ENCODE measurements at regions not wholly inside any gene's neighbourhood (a gene's known extent, or its start where the extent isn't known, plus 50 kb on each side); places are given as distances from the start of the nearest gene placed in this dataset.
"Not testable (repeated sequence)": the region's sequence is repeated elsewhere in the genome, so short reads cannot be mapped to it uniquely, and the experiment has no call there.

DNA sequence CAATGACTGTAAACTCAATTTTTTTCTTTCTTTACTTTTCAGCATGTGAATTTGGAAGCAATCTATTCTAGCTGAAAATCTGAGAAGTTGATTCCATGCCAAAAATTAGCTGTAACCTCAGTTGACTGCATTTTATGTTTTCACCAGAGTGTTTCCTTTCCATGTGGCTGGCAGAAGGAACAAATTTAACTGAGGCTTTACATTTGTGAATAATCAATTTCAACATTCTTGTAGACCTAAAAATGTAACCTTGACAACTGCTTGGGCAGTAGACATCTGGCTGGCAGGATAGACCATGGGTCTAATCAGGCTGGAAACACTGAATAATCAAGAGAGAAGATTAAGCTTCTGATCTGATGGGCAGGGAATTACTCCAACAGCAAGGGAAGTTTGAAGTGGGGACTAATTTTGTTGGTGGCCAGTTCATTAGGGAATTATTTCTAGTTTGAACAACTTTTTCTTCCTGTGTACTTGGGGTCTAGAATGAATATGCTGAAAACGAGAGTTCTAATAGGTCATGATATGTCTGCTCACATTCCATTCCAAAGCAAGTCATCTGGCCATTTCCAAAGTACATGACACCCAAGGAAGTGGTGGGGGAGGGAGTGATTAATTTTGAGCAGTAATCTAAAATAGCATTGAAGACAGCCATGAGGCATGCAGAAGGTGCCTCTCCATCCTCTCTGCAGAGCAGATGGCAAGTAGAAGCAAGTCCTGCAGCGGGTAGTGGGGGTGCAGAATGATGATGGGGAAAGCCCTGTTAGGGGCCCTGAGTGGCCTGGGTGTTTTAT, 68.2 kb downstream of the ATP23 start:
- no peak for DNase-seq (ENCODE audit: low spot score)

DNA sequence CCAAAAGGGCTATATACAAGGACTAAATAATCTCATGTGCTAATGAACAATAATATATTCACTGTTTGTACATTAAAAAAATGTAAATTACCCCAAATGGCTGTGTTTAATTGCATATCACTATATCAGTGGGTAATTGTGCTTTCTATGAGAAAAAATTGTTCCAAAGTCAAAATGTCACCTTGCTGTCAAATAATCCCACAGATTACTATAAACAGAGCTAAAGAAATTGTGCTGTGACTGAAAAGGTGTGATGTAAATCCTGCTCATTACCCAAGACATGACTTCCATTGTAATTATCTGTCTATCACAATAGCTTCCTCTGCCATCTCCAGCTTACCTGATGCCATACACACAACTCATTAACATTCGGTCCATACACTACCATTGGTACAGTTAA, 70.3 kb downstream of the ATP23 start:
- no peak for DNase-seq (ENCODE audit: low spot score)

DNA sequence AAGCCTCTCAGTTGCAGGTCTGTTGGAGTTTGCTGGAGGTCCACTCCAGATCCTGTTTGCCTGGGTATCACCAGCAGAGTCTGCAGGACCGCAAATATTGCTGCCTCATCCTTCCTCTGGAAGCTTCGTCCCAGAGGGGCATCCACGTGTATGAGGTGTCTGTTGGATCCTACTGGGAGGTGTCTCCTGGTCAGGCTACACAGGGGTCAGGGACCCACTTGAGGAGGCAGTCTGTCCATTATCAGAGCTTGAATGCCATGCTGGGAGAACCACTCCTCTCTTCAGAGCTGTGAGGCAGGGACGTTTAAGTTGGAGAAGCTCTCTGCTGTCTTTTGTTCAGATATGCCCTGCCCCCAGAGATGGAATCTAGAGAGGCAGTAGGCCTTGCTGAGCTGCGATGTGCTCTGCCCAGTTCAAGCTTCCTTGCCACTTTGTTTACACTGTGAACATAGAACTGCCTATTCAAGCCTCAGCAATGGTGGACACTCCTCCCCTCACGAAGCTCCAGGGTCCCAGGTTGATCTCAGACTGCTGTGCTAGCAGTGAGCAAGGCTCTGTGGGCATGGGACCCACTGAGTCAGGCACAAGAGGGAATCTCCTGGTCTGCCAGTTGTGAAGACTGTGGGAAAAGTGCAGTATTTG, 81.1 kb downstream of the ATP23 start:
- not testable (repeated sequence) for DNase-seq (ENCODE audit: low spot score)

DNA sequence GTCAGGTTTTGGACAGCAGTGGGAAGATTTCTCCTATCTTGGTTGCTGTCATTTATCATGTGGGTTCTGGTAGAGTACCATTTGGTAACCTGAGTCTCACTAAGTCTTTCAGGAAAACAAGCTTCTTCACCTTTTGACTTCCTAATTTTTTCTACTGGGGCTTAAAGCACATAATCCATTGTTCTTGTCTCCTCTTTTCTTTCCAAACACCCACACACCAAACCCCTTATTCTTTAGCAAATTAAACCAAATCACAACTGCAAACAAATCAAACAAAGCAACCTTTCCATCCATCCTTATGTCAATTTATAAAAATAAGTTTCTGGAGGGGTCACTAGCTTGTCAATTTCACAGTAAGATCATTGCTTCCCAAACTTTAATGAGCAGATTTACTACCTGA, 84.1 kb downstream of the ATP23 start:
- no peak for DNase-seq (ENCODE audit: low spot score)

DNA sequence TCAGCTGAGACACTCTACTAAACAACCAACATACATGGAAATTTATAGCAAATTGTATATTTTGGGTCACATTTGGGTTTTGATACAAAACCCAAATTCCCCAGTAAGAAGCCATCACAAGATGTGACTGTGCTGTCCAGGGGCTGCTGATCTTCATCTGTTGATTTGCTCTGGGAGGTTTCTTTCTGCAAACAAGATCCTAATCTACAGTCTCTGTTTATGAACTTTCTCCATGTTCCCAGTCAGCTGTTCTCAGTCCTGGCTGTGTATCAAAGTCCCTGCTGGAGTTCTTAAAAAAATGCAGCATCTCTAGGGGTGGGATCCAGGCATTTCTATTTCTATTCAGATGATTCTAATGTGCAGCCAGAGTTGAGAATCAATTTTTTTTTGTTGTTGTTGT, 85.1 kb downstream of the ATP23 start:
- DNase-seq (ENCODE audit: low spot score): no peak

DNA sequence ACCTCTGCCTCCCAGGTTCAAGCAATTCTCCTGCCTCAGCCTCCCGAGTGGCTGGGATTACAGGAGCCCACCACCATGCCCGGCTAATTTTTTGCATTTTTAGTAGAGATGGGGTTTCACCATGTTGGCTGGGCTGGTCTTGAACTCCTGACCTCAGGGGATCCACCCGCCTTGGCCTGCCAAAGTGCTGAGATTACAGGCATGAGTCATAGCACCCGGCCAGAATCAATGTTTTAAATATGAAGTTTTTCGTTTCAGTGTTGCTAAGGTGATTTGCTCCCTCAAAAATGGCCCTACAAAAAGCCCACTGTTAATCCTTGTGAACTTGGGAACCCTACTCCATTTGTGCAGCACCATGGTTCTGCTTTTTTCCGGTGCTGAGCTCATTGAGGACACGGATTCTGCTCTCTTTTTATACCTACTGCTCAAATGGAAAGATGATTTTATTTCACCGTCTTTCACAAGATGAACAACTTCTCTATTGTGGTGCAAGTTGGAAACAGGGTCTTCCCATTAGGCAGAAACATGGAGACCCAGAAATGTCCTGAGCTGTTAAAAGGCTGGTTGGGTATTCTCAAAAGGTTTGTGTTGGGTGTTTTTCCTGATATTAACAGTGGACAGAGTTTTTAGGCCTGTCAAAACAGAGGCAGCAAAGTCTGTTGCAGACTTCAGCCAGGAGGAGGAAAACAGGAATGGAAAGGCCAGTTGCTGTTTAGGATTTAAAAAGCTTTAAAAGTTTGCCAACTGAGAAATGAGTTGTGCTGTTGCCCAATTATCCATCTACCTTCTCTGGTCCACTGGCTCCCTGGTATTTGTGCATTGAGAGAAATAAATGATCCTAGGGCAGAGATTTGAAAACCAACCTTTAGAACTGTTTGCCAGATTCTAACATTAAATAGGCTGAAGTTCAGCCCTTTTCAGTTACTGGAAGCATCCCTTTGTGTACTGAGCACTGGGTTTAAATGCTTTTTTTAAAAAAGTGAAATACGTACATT, 85.8 kb downstream of the ATP23 start:
- no peak for DNase-seq (ENCODE audit: low spot score)

DNA sequence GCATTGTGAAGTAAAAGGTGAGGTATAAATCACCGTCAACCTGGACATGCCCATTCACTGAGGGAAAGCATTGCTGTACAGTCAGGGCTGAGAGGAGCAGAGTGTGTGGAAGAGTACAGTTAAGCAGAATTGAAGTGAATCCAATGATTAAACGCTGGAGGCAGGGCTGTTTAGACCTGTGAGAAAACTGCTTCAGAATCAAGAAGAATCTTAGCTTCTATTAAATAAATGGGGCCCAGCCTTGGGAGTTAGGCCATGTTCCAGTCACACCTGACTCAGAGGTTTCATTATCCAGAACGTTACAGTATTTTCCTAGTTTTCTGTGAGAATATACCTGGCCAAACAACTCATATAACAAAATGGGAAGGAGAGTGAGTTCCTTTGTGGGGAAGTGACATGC, 86.9 kb downstream of the ATP23 start:
- DNase-seq (ENCODE audit: low spot score): no peak

DNA sequence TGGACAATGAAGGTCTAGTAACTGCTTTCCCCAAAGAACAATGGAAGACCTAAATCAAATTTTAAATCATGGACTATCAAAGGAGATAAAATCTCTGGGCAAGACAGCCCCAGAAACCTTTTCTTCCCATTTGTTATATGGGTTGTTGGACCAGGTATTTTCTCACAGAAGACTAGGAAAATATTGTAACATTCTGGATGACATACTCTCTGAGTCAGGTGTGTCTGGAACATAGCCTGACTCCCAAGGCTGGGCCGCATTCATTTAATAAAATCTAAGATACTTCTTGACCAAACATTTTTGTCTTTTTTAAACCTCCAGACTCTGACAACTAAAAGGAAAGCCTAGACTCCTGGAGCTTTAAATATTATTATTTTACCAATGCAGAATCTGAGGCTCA, 87.9 kb downstream of the ATP23 start:
- no peak for DNase-seq (ENCODE audit: low spot score)

DNA sequence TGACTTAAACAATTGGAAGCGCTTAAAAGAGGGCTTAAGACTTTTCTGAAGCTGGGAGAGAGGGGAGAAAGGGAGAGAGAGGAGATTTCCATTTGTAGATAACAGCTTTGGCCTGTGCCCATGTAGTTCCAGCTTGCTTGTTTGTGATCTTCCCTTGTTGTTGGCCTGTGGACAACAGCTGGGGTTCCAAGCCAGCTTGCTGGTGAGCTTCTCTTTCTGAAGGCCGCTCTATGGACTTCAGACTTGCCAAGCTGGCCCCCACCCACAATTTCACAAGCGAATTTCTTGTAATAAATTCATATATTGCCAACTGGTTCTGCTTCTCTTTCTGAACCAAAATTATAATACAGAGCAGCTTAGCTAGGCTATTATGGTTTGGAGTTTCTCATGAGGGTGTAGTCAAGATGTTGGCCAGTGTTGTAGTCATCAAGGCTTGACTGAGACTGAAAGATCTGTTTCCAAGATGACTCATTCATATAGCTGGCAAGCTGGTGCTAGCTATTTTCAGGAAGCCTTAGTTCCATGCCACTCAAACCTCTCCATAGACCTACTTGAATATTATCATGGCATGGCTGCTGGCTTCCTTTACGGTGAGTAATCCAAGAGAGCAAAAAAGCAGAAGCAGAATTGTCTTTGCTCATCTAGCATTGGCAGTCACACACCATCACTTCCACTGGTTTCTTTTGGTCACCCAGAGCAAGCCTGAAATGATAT, 89.4 kb downstream of the ATP23 start:
- DNase-seq (ENCODE audit: low spot score): no peak

DNA sequence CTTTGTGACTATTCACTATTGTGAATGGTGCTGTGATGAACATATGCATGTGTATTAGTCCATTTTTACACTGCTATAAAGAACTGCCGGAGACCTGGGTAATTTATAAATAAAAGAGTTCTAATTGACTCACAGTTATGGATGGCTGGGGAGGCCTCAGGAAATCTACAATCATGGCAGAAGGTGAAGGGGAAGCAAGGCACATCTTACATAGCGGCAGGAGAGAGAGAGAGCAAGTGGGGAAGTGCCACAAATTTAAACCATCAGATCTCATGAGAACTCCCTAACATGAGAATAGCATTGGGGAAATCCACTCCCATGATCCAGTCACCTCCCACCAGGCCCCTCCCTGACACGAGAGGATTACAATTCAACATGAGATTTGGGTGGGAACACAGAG, 90.8 kb downstream of the ATP23 start:
- DNase-seq (ENCODE audit: low spot score): no peak

DNA sequence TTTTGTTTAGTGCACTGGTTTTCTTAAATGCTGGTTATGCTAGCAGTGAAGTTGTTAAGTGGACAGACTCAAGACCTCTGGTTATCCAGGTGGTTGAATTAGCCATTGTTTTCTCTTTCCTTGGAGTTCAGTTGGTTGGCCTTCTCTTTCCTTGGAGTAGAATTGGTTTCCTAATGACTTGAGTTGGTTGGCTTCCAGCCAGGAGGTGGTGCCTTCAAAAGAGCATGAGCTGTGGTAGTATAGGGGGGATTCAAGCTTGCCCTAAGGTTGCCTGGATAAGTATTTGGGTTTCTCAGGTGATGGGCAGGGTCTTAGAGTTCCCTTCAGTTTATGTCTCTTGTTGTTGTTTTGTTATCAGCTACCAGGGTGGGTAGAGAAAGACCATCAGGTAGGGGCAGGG, 92.5 kb downstream of the ATP23 start:
- DNase-seq (ENCODE audit: low spot score): no peak

DNA sequence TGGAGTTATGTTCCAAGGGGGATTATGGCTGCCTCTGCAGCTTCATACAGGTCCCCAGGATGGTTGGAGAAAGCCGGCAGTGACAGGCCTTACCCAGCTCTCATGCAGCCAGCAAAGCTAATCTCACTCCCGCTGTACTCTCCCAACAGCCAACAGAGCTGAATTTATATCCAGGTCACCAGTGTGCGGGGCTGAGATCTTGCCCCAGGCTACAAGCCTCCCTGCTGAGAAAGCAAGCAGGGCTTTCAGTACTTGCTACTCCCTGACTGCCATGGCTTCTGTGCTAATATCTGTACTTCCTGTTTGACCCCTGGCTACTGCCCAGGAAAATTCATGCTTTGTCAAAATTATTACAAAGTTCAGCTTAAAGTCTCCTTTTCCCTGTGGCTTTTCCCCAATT, 92.9 kb downstream of the ATP23 start:
- no peak for DNase-seq (ENCODE audit: low spot score)

DNA sequence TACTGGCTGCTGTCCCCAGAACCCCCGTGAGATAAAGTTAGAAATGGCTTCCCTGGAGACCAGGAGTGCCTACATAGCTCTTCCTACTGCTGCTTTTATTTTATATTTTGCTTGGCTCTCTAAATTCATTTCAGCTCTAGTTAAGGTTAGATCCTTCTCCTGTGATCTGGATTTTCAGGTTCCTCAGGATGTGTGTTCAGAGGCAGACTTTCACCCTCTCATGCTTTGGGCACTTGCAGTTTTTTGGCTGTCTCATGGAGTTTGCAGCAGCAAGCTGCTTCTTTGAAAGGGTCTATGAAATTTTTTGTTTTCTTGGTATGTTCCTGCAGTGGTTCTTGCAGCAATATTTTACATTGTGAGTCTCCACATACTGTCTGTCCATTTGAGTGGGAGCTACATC, 93.3 kb downstream of the ATP23 start:
- no peak for DNase-seq (ENCODE audit: low spot score)

DNA sequence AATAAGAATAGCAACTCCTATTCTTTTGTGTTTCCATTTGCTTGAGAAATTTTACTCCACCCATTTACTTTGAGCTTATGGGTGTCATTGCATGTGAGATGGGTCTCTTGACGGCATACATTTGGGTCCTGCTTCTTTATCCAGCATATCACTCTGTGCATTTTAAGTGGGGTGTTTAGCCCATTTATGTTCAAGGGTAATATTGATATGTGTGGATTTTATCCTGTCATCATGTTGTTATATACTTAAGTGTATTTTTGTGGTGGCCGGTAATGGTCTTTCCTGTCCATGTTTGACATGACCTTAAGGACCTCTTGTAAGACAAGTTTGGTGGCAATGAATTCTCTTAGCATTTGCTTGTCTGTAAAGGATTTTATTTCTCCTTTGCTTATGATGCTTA, 100.1 kb downstream of the ATP23 start:
- DNase-seq (ENCODE audit: low spot score): no peak

DNA sequence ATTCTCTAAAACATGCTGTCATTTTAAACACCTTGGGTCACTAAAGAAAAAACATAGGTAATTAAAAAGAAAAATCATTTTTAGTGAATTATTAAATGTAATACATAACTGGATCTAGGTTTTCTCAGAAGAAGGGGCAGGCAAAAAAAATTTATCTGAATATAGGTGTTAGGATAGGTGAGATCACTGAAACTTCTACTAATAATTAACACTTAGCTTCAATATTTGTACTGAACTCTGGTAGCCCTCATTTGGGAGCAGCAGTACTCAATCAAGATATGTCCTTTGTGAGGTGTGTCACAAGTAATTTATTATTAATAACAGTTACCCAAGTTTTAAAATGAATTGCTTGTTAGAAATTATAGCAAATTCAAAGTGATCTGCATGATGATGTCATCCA, 103.6 kb downstream of the ATP23 start:
- no peak for DNase-seq (ENCODE audit: low spot score)

DNA sequence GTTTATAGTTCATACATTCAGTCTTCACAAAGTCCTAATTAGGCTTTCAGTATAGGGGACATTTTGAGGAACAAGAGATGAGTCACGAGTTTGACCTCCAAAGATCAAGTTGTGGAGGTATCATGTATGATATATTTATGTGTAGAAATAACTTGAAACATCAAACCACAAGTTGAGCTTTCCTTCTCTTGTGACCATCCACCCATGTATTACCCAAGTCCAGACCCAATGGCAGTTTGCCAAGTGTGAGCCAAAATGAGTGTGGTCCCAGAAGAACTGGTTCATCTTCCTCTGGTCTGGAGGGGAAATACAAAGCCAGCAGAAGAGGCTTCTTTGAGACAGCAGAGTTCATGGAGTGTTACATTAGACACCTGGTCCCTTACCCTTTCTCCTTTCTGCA, 104.9 kb downstream of the ATP23 start:
- no peak for DNase-seq (ENCODE audit: low spot score)

DNA sequence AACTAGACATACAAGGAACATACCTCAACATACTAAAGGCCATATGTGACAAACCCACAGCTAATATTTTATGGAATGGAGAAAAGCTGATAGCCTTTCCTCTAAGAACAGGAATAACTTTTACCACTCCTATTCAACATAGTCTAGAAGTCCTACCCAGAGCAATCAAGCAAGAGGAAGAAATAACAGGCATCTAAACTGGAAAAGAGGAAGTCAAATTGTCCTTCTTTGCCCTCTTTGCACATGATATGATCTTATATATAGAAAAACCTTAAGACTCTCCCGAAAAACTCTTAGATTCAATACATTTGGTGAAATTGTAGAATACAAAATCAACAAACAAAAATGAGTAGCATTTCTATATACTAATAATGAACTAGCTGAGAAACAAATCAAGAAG, 110.0 kb downstream of the ATP23 start:
- no peak for DNase-seq (ENCODE audit: low spot score)

DNA sequence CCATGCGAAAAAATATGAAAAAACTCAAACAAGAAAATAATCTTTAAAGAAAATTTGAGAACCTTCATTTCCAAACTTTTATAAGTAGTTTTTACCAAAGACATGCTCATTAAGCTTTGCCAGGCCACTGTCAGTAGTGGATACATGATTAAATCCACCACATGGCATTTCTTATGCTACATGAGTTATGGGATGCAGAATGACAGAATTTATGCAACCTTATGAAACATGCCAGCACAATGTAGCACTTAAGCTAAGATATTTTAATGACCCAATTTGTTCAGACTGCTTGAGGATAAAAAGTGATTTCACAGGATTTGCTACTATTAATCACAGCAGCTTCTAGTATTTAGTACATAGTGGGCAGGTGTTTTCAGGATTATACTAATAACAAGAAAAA, 123.3 kb downstream of the ATP23 start:
- no peak for DNase-seq (ENCODE audit: low spot score)

DNA sequence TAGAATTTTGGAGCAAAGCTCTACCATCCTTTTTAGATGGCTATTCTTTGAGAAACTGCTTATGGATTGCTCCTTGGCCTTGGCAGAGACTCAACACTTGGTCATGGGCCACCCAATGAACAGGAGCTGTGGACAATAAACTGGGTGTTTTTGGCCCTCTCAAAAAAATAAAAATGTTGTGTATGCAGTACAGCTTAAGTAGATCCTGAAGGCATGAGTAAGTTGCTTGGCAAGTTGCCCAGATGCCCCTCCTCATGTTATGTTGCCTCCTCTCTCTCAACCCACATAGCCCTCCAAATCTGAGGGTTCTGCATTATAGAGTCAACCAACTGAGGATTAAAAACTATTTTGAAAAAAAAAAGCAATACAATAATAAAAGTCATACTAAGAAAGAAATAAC, 124.9 kb downstream of the ATP23 start:
- no peak for DNase-seq (ENCODE audit: low spot score)

DNA sequence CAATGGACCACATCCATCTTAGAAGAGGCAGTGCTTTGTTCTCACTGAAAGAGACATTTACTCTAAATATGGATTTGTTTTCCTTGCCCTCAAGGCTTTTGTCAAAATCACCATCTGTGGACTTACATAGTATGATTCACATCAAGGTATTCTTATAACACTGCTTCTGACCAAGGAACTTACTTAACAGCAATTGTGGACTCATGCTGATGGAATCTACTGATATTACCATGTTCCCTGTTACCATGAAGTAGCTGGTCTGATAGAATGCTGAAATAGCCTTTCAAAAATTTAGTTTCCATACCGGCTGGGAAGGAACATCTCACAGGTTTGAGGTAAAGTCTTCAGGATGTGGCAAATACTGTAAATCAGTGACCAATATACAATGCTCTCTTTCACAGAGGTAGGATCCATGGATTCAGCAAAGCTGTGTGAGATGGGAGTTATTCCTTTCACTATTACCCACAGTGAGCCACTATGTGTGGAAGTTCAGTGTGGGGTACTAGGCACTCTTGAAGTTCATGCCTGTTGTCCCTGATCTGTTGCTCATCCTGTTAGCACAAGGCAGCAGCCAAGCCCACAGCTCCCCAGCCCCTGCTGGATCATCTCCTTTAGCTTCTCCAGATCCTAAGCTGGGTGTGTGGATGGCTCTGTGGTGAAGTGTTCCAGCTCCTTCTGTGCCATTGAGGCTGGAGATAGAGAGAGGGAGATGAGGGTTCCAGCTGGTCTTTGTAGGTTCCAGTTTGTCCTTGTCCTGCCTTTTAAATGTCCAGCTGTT, 126.4 kb downstream of the ATP23 start:
- no peak for DNase-seq (ENCODE audit: low spot score)

DNA sequence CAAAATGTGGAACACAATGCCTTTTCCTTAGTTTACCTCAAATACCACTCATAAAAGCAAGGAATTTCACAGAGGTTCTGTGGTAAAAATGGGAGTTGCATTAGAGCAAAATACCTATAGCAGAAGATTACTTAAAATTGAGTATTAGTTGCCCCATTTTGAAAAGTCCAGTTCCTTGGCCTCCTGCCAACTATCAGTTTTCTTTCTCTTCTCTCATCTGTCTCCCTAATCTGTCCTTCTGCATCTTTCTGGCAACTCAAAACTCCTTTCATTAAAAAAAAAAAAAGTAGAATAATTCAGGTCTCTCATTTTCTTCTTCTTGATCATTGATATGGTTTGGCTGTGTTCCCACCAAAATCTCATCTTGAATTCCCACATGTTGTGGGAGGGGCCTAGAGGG, 127.3 kb downstream of the ATP23 start:
- no peak for DNase-seq (ENCODE audit: low spot score)

Data from NAMALWA (cell line).